Left lung (tissue), 4 donors: ENCODE measurements at regions not wholly inside any gene's neighbourhood (a gene's known extent, or its start where the extent isn't known, plus 50 kb on each side); places are given as distances from the start of the nearest gene placed in this dataset.

Experiments
- ATAC-seq: fragments of 200-7000 bp; cut with Tn5 transposase; one replicate; pipeline ENCODE4 v1.9.1; 2020; ENCODE audit warnings: moderate library complexity
- DNase-seq, 4 donors: peaks; one replicate each; pipeline ENCODE4 v3.0.0-alpha.2; 2013 to 2020
- H3K27ac ChIP-seq, 2 donors: fragments of 200-600 bp; sonication (generic) in 1 of 2; one replicate each; pipeline versions ENCODE4 v1.5.0 to v1.8.0; 2020 to 2021
- H3K27me3 ChIP-seq, 2 donors: fragments of 200-600 bp; sonication (generic) in 1 of 2; one replicate each; pipeline versions ENCODE4 v1.5.0 to v1.8.0; 2020 to 2021
- H3K36me3 ChIP-seq, 2 donors: fragments of 200-600 bp; sonication (generic) in 1 of 2; one replicate each; pipeline versions ENCODE4 v1.5.0 to v1.8.0; 2020 to 2021
- H3K4me1 ChIP-seq, 2 donors: fragments of 200-600 bp; one replicate each; pipeline ENCODE4 v1.8.0; 2021
- H3K4me3 ChIP-seq, 2 donors: fragments of 200-600 bp; sonication (generic) in 1 of 2; one replicate each; pipeline versions ENCODE4 v1.5.0 to v1.8.0; 2020 to 2021; ENCODE audit warnings: mild to moderate bottlenecking in 1 of 2
- H3K9me3 ChIP-seq, 2 donors: fragments of 200-600 bp; sonication (generic) in 1 of 2; one replicate each; pipeline versions ENCODE4 v1.5.0 to v1.8.0; 2020 to 2021
- intact Hi-C, 2 donors: fragments of 100-400 bp; cut with DNase I; formaldehyde crosslinking; loops; one replicate each; pipeline versions ENCODE4 v1.11.2 to v1.14.2; 2022
- TF ChIP-seq, protein P1 (sequence below), 2 donors: fragments of 200-600 bp; sonication (generic) in 1 of 2; IDR thresholded peaks; one replicate each; pipeline versions ENCODE4 v1.5.0 to v1.8.0; 2021; ENCODE audit warnings: antibody characterized with exemption in 2 of 2
- donor health status: DM: no; HTN: yes; CAD: no.
- donor health status: DM: no; HTN: no; CAD: no.

DNA sequence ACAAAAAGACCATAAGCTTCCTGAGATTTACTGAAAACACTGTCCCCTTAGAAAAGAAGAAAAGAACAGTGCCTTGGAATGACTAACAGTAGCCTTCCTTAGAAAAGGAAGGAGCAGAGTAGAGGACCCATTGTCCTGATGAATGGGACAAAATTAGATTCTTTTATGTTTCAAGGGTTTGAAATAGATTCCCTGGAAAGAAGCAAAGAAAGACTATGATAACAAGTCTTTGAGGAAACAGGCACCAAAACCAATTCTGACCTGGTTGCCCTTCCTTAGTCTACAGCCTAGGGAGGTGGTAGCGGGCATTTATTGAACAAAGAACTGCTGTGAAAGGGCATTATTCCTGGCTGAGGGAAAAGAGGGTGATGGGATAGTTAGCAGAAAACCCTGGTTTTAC is 1024.8 kb downstream of the TBL1XR1 start:
- ATAC-seq (no peak), DNase-seq (no peak)
- TF ChIP-seq, protein P1, sequence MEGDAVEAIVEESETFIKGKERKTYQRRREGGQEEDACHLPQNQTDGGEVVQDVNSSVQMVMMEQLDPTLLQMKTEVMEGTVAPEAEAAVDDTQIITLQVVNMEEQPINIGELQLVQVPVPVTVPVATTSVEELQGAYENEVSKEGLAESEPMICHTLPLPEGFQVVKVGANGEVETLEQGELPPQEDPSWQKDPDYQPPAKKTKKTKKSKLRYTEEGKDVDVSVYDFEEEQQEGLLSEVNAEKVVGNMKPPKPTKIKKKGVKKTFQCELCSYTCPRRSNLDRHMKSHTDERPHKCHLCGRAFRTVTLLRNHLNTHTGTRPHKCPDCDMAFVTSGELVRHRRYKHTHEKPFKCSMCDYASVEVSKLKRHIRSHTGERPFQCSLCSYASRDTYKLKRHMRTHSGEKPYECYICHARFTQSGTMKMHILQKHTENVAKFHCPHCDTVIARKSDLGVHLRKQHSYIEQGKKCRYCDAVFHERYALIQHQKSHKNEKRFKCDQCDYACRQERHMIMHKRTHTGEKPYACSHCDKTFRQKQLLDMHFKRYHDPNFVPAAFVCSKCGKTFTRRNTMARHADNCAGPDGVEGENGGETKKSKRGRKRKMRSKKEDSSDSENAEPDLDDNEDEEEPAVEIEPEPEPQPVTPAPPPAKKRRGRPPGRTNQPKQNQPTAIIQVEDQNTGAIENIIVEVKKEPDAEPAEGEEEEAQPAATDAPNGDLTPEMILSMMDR (IDR thresholded peaks at IDR 0.05): no peak
- H3K9me3 ChIP-seq: no peaks in the 10 kb centered on the region
- no peak overlapping the region for H3K27ac ChIP-seq
- H3K4me1 ChIP-seq: no peaks in the 10 kb centered on the region
- H3K27me3 ChIP-seq: no peaks in the 10 kb centered on the region
- H3K36me3 ChIP-seq: no peaks in the 10 kb centered on the region
- H3K4me3 ChIP-seq: no peak overlapping the region
- intact Hi-C loops: no loop called here

DNA sequence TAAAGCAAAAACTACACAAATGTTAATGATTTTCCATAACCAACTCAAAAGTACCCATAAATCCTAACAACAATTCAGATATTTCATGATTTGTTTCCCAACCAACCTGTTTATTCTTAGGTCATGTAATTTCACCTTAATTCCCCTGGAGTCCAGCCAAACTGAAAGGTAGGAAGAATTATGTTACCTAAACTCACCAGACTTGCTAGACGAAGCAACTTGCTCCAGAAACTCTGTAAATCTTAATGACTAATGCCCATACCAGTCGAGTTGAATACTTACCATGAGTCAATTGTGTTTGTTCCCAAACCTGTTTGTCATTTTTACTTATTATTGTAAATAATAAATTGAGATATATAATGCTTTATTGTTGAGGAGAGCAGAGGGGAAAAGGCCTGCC is 1030.0 kb downstream of the TBL1XR1 start:
- TF ChIP-seq, protein P1 (IDR thresholded peaks at IDR 0.05): no peak
- intact Hi-C loops: no loop called here
- H3K4me3 ChIP-seq: no peak overlapping the region
- H3K4me1 ChIP-seq: no peaks in the 10 kb centered on the region
- H3K9me3 ChIP-seq: peaks cover 0 to 6% of the 10 kb centered on the region in 2 donors
- no peak overlapping the region for H3K27ac ChIP-seq
- no peaks in the 10 kb centered on the region for H3K27me3 ChIP-seq
- ATAC-seq: no peak
- DNase-seq: peak in 1 of 4 donors; percentile 32
- H3K36me3 ChIP-seq: no peaks in the 10 kb centered on the region

DNA sequence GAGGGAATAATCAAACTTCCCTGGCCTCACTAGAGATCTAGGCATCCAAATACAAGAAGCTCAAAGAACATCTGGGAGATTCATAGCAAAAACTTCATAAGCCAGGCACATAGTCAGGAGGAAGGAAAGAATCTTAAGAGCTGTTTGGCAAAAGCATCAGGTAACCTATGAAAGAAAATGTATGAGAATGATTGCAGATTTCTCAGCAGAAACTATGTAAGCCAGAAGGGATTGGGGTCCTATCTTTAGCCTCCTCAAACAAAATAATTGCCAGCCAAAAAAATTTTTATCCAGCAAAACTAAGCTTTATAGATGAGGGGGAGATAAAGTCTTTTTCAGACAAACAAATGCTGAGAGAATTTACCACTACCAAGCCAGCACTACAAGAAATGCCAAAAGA is 1036.3 kb downstream of the TBL1XR1 start:
- Histone ChIP-seq H3K36me3 (no peaks in the 10 kb centered on the region), H3K4me3 (no peak overlapping the region), H3K27me3 (no peaks in the 10 kb centered on the region), H3K27ac (no peak overlapping the region), H3K4me1 (no peaks in the 10 kb centered on the region), H3K9me3 (peaks cover 0 to 13% of the 10 kb centered on the region in 2 donors)
- TF ChIP-seq, protein P1 (IDR thresholded peaks at IDR 0.05): no peak
- DNase-seq: no peak
- ATAC-seq: no peak
- intact Hi-C loops: no loop called here

DNA sequence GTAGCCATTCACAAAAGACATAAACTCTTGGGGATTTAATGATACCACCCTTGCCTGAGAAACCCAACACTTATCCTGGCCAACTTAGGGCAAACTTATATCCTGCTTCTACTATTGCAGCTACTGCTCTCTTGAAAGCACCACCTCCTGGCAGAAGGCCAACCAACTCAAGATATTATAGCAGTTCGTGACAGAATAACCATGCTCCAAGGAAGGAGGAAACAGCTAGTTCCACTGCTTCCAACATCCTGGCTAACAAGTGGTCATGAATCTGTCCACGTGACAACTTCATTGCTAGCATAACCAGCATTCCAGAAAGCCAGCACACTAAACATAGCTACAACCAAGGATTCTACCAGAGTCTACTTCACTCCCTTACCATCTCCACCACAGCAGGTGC is 1037.5 kb downstream of the TBL1XR1 start:
- Histone ChIP-seq H3K9me3 (peaks cover 0 to 9% of the 10 kb centered on the region in 2 donors), H3K36me3 (no peaks in the 10 kb centered on the region), H3K27me3 (no peaks in the 10 kb centered on the region), H3K27ac (no peak overlapping the region), H3K4me1 (no peaks in the 10 kb centered on the region), H3K4me3 (no peak overlapping the region)
- TF ChIP-seq, protein P1 (IDR thresholded peaks at IDR 0.05): no peak
- intact Hi-C loops: no loop called here
- ATAC-seq (no peak), DNase-seq (no peak)

DNA sequence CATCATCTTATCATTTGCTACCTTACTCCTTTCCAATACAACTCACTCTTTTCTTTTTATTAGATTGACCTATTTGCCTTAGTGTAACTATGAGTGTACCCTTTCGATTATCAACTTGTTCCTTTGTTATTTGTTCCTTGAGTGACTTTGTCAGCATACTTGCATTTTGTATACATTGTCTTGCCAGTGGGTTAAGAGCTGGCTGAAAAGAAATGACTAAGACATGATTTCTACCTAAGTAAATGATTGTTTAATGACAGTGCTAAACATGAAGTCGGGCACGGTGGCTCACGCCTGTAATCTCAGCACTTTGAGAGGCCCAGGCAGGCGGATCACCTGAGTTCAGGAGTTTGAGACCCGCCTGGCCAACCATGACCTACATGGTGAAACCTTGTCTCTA is 1042.3 kb downstream of the TBL1XR1 start:
- ATAC-seq: no peak
- Histone ChIP-seq H3K27me3 (no peaks in the 10 kb centered on the region), H3K4me1 (no peaks in the 10 kb centered on the region), H3K27ac (no peak overlapping the region), H3K4me3 (no peak overlapping the region), H3K36me3 (no peaks in the 10 kb centered on the region), H3K9me3 (peaks cover 0 to 4% of the 10 kb centered on the region in 2 donors)
- DNase-seq: peak in 1 of 4 donors; percentile 17
- TF ChIP-seq, protein P1 (IDR thresholded peaks at IDR 0.05): no peak
- intact Hi-C loops: no loop called here
